A172 (cell line): ENCODE measurements at regions not wholly inside any gene's neighbourhood (a gene's known extent, or its start where the extent isn't known, plus 50 kb on each side); places are given as distances from the start of the nearest gene placed in this dataset.
"Not testable (repeated sequence)": the region's sequence is repeated elsewhere in the genome, so short reads cannot be mapped to it uniquely, and the experiment has no call there.

Experiments
- DNase-seq: peaks from one replicate; pipeline ENCODE4 v3.0.0-alpha.2; 2015; ENCODE audit warnings: low spot score

- DNase-seq: not testable (repeated sequence)
Measured at GRCh38 chr3:191741847-191742350, 280.9 kb downstream of the PYDC2 start.

GRCh38 chr3:191743283-191743682 lies 282.3 kb downstream of the PYDC2 start:
- DNase-seq: no peak

DNA sequence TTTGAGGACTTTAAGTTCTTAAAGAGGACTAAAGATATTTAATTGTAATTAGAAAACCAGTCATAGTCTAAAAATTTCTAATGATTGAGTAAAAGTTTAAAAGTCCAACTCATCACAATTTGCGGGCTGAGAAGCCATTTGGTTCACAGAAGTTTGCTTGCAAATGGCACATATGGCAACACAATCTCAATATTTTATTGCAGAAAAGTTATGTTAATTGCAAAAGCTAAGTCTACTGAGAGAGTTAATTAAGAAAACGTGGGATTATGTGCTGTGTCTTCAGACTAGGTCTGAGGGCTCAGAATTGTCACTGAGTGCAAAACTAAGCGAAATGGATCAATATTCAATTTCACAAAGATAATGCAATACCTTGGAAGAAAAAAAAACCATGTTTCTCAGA lies 289.7 kb downstream of the PYDC2 start:
- DNase-seq: no peak

DNA sequence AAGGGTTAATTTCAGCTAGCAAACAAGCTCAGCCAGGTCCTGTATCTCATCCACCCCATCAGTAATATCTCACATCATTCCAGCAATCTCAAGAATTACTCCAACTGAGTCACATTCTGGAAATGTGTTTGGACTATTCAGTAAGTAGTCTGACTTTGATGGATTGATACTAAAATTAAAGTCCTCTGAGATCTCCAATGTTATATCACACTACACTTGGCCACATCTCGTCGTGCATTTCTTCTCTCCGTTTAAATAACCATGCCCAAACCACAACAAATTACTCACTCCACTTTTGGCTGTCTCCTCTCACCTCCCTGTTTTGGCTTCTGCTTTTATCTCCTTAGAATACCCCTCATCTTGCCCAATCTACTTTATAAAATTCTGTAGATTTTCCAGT lies 292.2 kb downstream of the PYDC2 start:
- DNase-seq: peak; percentile 54

- DNase-seq: no peak
Measured at GRCh38 chr3:191761906-191762305, 300.9 kb downstream of the PYDC2 start.

- DNase-seq: peak; percentile 92
Measured at GRCh38 chr3:191762323-191762960, 301.5 kb downstream of the PYDC2 start.

DNA sequence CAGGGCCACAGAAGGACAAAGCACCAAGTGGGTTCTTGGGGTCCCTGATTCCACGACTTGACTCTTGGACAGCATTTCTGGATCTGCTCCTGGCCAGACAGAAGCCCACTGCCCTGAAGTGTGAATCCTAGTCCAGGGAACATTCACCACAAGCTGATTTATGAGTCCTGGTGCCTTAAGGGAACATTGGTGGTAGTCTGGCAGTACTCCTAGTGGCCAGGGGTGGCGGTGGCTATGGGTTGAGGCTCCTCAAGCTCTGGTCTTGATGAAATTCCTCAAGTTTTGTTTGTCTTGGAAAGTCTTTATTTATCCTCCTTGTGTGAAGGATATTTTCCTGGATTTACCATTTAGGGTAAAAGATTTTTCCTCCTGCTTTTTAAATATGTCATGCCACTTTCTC lies 307.5 kb downstream of the PYDC2 start:
- DNase-seq: no peak

GRCh38 chr3:191770541-191770940 lies 309.6 kb downstream of the PYDC2 start:
- DNase-seq: no peak

DNA sequence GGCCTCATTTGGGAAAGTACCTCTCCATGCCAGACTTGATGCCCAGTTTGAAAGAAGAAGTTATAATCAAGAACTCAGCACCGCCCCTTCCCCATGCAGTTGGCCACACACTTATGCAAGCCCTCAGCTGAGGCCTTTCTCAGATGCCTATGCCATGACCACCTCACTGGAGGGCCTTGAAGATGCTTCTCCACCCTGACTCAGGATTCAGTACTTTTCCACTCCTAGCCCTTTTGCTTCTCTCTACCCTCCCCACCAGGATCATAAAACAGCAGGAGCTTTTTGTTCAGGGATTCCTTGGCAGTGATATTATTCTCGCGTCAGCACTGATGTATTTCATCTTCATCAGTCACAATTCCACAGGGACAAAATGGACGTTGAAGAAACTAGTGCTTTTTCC lies 313.5 kb downstream of the PYDC2 start:
- DNase-seq: peak; percentile 99

DNA sequence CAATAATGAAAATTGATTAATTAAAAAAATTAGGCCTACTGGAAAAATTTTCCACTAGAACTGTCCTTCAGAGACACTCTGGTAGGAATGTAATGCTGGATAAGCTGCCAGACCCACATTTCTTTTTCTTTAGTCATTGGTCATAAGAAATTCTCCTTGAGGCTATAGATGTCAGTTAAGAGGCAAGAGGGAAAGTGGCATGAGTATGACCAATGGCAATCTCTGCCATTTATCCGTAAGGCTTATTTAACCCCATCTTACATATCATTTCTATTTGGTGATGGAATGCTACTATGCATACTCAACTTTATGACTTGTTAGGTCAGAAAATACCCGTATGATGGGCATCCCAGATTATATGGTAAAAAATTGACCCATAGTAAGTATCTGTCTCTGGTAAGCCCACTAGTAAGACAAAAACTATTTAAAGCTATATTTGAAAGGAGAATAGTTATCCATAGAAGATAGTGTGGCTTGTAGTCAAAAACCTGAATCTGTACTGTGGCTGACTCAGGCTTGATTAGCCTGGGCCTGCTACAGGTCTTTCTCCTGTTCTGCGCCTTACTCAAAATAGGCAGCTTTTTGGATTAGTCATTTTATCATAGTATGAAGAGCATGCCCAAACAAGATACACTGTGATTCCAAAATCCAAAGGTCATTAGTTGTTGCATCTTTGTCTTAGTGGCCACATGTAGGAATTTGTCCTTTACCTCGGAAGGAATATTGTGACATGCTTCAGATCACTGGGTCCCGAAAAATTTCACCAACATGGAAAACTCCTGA lies 314.7 kb downstream of the PYDC2 start:
- peak; percentile 93 for DNase-seq

- DNase-seq: no peak
Measured at GRCh38 chr3:191781044-191781443, 320.1 kb downstream of the PYDC2 start.

DNA sequence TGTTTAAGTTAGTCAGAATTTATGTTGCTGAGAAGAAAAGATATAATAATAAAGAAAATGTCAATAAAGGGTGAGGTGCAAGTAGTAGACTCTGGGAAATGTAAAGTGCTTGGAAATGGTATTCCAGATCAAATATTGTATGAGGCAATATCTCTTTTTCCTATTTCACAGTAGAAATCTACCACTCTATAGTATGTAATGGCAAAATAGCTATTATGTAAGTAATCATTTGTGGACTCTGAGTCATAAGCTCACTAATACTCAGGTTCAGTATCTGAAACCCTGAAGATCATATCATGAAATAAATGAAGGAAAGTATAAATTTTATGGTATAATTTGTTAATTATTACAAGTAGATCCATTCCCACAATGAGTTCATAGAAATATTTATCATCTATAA lies 322.1 kb downstream of the PYDC2 start:
- no peak for DNase-seq

DNA sequence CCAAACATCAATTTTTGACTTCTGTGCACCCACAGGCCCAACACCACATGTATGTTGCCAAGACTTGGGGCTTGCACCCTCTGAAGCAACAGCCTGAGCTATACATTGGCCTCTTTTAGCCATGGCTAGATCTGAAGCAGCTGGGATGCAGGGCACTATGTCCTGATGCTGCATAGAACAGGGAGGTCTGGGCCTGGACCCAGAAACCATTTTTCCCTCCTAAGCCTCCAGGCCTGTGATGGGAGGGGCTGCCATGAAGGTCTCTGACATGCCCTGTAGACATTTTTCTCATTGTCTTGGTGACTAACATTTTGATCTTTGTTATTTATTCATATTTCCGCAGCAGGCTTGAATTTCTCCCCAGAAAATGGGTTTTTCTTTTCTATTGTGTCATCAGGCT lies 330.0 kb downstream of the PYDC2 start:
- DNase-seq: no peak

DNA sequence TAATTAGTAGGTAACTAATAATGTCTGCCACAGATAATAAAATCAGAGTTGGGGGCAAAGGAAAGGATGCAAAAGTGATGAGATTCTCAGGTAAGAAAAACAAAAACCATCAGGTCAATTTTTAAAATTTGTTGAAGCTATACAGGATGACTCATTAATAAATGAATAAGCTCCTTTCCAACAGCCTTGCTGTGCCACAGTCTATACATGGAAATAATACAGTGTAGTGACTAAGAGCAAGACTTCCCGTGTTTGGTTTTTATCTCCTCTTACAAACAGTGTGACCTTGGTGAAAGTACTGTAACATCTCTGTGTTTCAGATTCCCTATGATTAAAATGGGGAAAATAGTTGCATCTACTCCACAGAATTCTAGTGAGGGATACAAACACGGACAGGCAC lies 331.6 kb downstream of the PYDC2 start:
- DNase-seq: no peak

GRCh38 chr3:191795196-191795595 lies 334.2 kb downstream of the PYDC2 start:
- peak; percentile 21 for DNase-seq

GRCh38 chr3:191797271-191797670 lies 336.3 kb downstream of the PYDC2 start:
- DNase-seq: no peak

DNA sequence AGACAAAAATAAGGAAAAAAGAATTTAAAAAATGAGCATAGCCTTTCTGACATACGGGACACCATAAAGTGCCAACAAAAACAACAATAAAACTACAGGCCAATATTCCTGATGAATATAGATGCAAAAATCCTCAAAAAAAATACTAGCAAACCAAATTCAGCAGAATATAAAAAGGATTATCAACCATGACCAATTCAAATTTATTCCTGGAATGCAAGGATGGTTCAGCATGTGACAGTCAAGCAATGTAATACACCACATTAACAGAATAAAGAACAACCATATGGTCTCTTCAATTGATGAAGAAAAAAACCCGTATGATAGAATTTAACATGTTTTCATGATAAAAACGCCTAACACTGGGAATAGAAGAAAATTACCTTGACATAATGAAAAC lies 341.7 kb downstream of the PYDC2 start:
- DNase-seq: peak; percentile 2

DNA sequence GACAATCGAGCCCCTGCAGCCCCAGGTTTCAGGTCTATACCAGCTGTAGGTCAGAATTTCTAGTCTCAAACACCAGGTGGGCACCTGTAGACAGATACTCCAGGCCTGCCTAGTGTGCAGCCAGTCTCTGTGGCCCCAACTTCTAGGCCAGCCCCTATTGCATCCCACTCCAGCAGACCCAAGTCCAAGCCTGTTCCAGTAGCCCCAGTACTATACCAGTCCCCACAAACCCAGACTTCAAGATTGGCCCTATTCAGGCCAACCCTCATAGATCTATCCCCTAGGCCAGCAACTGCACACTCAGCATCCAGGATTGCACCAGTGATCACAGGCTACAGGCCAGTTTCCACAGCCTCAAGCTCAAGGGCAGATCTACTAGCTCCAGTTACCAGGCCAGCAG lies 344.0 kb downstream of the PYDC2 start:
- DNase-seq: no peak

DNA sequence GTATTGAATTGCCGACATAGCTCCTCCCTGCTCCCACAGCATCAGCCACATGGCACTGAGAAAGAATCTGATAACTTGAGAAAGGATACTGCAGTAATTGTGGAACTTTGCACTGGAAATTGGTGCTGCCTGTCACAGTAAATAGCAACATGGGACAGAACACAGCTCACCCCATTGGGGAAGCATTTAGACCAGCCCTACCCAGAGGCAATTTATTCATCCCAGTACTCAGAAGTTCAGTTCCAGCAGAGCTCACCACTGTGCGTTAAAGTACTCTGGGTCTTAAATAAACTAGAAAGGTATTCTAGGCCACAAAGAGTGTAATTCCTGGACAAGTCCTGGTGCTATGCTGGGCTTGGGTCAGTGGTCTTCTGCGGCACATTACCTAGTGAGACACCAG lies 347.1 kb downstream of the PYDC2 start:
- no peak for DNase-seq

GRCh38 chr3:191809326-191809949 lies 348.5 kb downstream of the PYDC2 start:
- DNase-seq: peak; percentile 5

DNA sequence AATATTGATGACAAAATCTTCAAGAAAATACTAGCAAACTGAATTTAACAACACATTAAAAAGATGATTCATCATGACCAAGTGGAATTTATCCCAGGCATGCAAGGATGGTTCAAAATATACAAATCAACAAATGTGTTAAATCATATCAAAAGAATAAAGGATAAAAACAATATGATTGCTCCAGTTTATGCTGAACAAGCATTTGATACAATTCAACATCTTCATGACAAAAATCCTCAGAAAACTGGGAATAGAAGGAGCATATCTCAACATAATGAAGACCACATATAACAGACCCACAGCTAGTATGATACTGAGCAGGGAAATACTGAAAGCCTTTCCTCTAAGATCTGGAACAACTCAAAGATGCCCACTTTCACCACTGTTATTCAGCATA lies 352.3 kb downstream of the PYDC2 start:
- DNase-seq: no peak

DNA sequence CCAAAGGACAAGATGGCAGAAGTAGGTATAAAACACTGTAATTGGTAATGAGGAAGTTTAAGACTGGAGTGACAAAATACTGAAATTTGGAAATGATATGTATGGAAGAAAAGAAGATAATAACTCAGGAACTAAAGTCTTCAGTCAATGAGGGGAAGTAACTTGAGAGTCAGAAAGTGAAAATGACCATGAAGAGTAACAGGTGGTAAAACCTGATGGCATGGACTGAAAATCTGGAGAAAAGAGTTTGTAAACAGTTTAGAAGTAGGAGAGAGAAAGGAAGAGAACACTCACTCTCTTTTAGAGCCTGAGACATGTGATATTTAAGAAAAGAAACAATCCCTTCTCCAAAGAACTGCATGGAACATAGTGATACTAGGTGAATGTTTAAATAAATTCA lies 387.9 kb downstream of the PYDC2 start:
- DNase-seq: no peak

- no peak for DNase-seq
Measured at GRCh38 chr3:191859531-191859930, 398.6 kb downstream of the PYDC2 start.
